Immature natural killer cell (primary cell): ENCODE measurements at regions not wholly inside any gene's neighbourhood (a gene's known extent, or its start where the extent isn't known, plus 50 kb on each side); places are given as distances from the start of the nearest gene placed in this dataset.
"Not testable (repeated sequence)": the region's sequence is repeated elsewhere in the genome, so short reads cannot be mapped to it uniquely, and the experiment has no call there.

Source experiments
- DNase-seq, 3 donors: peaks; one replicate each; pipeline ENCODE4 v3.0.0; 2022; ENCODE audit warnings: mixed read lengths in 1 of 3
- H3K27ac Mint-ChIP-seq, 6 donors: one replicate each; pipeline ENCODE4 v1.8.0; 2020; ENCODE audit warnings: mixed read lengths in 6 of 6, mild to moderate bottlenecking in 5 of 6, inconsistent platforms in 4 of 6, moderate library complexity in 3 of 6
- H3K27me3 Mint-ChIP-seq, 3 donors: one replicate each; pipeline ENCODE4 v1.8.0; 2020 to 2021; ENCODE audit warnings: low read depth in 3 of 3, mild to moderate bottlenecking in 3 of 3, mixed read lengths in 3 of 3, moderate library complexity in 3 of 3, inconsistent platforms in 1 of 3
- H3K36me3 Mint-ChIP-seq, 3 donors: one replicate each; pipeline ENCODE4 v1.8.0; 2020; ENCODE audit warnings: mixed read lengths in 3 of 3, inconsistent platforms in 2 of 3, mild to moderate bottlenecking in 2 of 3
- H3K4me1 Mint-ChIP-seq, 2 donors: one replicate each; pipeline ENCODE4 v1.8.0; 2020; ENCODE audit warnings: inconsistent platforms in 2 of 2, mild to moderate bottlenecking in 2 of 2, mixed read lengths in 2 of 2, moderate library complexity in 1 of 2
- H3K4me3 Mint-ChIP-seq, 5 donors: one replicate each; pipeline ENCODE4 v1.8.0; 2020; ENCODE audit warnings: mild to moderate bottlenecking in 5 of 5, mixed read lengths in 5 of 5, inconsistent platforms in 3 of 5, moderate library complexity in 3 of 5
- H3K9me3 Mint-ChIP-seq, 6 donors: one replicate each; pipeline ENCODE4 v1.8.0; 2020; ENCODE audit warnings: mild to moderate bottlenecking in 6 of 6, mixed read lengths in 6 of 6, inconsistent platforms in 4 of 6, moderate library complexity in 3 of 6

- Mint-ChIP-seq H3K27ac (no peak overlapping the region), H3K27me3 (no peaks in the 10 kb centered on the region), H3K36me3 (peaks cover 0 to 4% (median 0%) of the 10 kb centered on the region in 3 donors), H3K4me3 (no peak overlapping the region), H3K9me3 (peaks cover 16 to 44% (median 25%) of the 10 kb centered on the region in 6 donors), H3K4me1 (no peaks in the 10 kb centered on the region)
- DNase-seq, result no peak
Observed at GRCh38 chr7:137142376-137142775, 201.2 kb downstream of the PTN start.

- no peak for DNase-seq
- no peaks in the 10 kb centered on the region for H3K36me3 Mint-ChIP-seq
- peaks cover 0 to 1% (median 0%) of the 10 kb centered on the region in 3 donors for H3K27me3 Mint-ChIP-seq
- no peaks in the 10 kb centered on the region for H3K4me1 Mint-ChIP-seq
- no peak overlapping the region for H3K4me3 Mint-ChIP-seq
- peaks cover 15 to 44% (median 31%) of the 10 kb centered on the region in 6 donors for H3K9me3 Mint-ChIP-seq
- no peak overlapping the region for H3K27ac Mint-ChIP-seq
Observed at GRCh38 chr7:137135654-137136350, 207.7 kb downstream of the PTN start.

DNA sequence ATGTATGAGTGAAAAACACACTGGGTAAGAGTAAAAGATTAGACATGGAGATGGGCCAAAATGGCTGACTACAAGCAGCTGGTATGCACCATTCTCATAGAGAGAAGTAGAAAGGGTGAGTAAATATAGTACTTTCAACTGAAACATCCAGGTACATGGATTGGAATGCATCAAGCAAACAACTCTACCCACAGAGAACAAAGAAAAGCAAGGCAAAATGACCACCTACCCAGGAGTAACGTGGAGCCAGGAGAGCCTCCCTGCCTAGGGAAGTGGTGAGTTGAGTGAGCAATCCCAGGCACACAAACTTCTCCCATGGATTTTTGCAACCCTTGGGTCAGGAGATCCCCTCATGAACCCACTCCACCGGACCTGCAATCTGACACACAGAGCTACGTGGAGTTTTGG, 212.8 kb downstream of the PTN start:
- Mint-ChIP-seq H3K27me3 (no peaks in the 10 kb centered on the region), H3K4me3 (no peak overlapping the region), H3K36me3 (peaks cover 0 to 3% (median 0%) of the 10 kb centered on the region in 3 donors), H3K27ac (no peak overlapping the region), H3K9me3 (peaks cover 10 to 56% (median 39%) of the 10 kb centered on the region in 6 donors), H3K4me1 (no peaks in the 10 kb centered on the region)
- no peak for DNase-seq

- H3K27me3 Mint-ChIP-seq, result peaks cover 0 to 2% (median 0%) of the 10 kb centered on the region in 3 donors
- H3K9me3 Mint-ChIP-seq, result peaks cover 10 to 40% (median 27%) of the 10 kb centered on the region in 6 donors
- H3K4me1 Mint-ChIP-seq, result no peaks in the 10 kb centered on the region
- H3K4me3 Mint-ChIP-seq, result no peak overlapping the region
- H3K27ac Mint-ChIP-seq, result no peak overlapping the region
- peaks cover 0 to 3% (median 0%) of the 10 kb centered on the region in 3 donors for H3K36me3 Mint-ChIP-seq
- DNase-seq, result no peak
Observed at GRCh38 chr7:137129025-137129424, 214.5 kb downstream of the PTN start.

DNA sequence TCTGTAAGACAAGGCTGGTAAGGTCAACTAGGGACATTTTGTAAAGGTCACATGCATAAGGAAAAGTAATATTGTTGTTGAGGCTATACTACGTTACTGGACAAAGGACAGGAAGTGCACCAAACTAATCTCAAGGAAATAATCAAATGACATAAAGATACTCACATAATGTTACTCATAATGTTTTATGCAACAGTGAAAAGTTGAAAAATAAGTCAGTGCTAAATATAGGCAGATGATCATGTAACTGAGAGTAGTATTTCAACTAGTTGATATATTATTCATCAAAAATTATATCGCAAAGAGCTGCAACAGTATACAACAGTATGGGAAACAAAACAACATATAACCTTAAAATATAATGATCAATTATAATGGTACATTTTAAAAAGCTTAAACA, 215.7 kb downstream of the PTN start:
- Mint-ChIP-seq H3K36me3 (peaks cover 0 to 3% (median 0%) of the 10 kb centered on the region in 3 donors), H3K9me3 (peaks cover 7 to 35% (median 22%) of the 10 kb centered on the region in 6 donors), H3K4me3 (no peak overlapping the region), H3K4me1 (no peaks in the 10 kb centered on the region), H3K27me3 (peaks cover 0 to 2% (median 0%) of the 10 kb centered on the region in 3 donors), H3K27ac (no peak overlapping the region)
- no peak for DNase-seq

DNA sequence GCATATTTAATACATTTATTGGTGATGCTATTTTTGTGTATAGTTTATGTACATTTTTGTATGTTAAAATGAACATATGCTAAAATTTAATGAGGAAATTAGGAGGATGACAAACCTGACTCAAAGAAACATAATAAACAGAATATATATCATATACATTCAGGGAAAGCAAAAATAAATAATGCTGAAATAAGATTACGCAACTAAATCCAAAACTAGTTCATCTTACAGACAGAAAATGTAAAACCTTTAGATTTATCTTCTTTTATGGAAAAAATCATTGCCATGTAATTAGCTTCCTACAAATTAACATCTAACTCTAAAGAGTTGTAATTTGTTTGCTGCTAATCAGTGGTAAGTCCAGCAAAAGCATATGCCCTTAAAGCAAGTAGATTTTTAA, 216.5 kb downstream of the PTN start:
- Mint-ChIP-seq H3K36me3 (peaks cover 0 to 3% (median 0%) of the 10 kb centered on the region in 3 donors), H3K9me3 (peaks cover 7 to 37% (median 19%) of the 10 kb centered on the region in 6 donors), H3K27me3 (peaks cover 0 to 2% (median 0%) of the 10 kb centered on the region in 3 donors), H3K4me1 (no peaks in the 10 kb centered on the region), H3K27ac (no peak overlapping the region), H3K4me3 (no peak overlapping the region)
- DNase-seq, result no peak

DNA sequence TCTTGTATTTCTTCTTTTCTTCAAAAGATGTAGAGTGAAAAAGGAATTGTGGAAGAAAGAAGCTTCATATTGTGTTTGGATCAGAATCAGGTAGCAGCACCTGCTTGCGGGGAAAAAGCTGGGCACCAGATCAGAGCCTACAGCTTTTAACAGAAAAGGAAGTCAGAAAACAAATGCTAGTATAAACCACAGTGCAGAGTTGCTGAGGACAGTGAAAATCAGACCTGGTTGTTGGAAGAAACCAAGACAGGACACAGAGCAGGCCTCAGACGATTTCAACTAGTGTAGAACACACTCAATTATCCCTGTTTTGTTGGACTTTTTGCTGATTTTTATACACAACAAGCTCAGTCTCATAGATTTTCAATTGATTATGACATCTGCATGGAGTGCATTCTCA, 221.4 kb downstream of the PTN start:
- Mint-ChIP-seq H3K27ac (no peak overlapping the region), H3K9me3 (peaks cover 1 to 37% (median 26%) of the 10 kb centered on the region in 6 donors), H3K36me3 (no peaks in the 10 kb centered on the region), H3K4me3 (no peak overlapping the region), H3K27me3 (peaks cover 0 to 2% (median 0%) of the 10 kb centered on the region in 3 donors), H3K4me1 (no peaks in the 10 kb centered on the region)
- no peak for DNase-seq

DNA sequence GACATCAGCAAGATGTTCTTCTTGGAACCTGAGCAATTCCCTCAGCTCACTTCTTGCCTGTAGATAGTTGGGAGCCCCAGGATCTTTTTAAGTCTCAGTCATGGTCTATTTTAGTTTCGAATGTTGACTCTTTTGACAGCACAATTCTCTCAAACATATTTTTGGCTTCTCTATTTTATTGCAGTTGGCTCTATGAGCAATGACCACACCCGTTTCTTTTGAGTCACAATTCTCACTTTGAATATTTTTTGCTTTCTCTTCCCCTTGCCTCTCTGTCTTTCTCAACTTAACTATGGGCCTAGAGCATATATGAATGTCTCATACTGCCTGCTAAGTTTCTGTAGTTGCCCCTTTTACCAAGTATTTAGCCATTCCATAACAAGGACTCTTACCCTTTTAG, 222.8 kb downstream of the PTN start:
- H3K27me3 Mint-ChIP-seq, result peaks cover 0 to 2% (median 0%) of the 10 kb centered on the region in 3 donors
- no peaks in the 10 kb centered on the region for H3K36me3 Mint-ChIP-seq
- DNase-seq, result no peak
- H3K27ac Mint-ChIP-seq, result no peak overlapping the region
- H3K4me1 Mint-ChIP-seq, result no peaks in the 10 kb centered on the region
- H3K4me3 Mint-ChIP-seq, result no peak overlapping the region
- peaks cover 1 to 38% (median 26%) of the 10 kb centered on the region in 6 donors for H3K9me3 Mint-ChIP-seq

- H3K4me1 Mint-ChIP-seq, result no peaks in the 10 kb centered on the region
- H3K4me3 Mint-ChIP-seq, result no peak overlapping the region
- no peak for DNase-seq
- H3K9me3 Mint-ChIP-seq, result peaks cover 10 to 25% (median 15%) of the 10 kb centered on the region in 6 donors
- H3K27ac Mint-ChIP-seq, result no peak overlapping the region
- peaks cover 0 to 2% (median 0%) of the 10 kb centered on the region in 3 donors for H3K27me3 Mint-ChIP-seq
- H3K36me3 Mint-ChIP-seq, result no peaks in the 10 kb centered on the region
Observed at GRCh38 chr7:137110535-137110934, 233.0 kb downstream of the PTN start.

DNA sequence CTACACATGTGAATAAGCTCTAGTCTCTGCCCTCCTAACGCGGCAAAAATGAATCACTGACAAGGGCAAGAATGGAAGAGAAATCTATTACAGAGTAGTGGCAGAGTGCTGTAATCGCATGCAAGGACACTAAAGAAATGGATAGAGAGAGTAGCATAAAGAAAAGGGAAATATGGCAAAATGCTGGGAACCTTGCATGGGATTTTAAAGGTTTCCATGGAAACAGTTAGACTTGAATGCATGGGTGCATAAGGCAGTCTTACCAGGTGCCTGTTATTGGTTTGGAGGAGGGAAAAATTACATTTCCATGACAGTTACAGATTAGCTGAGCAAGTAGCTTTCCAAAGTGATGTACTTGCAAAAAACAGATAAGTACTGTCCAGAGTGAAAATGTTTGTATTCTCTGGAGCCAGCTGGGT, 233.4 kb downstream of the PTN start:
- no peak for DNase-seq
- H3K27ac Mint-ChIP-seq, result no peak overlapping the region
- no peaks in the 10 kb centered on the region for H3K4me1 Mint-ChIP-seq
- H3K27me3 Mint-ChIP-seq, result peaks cover 0 to 2% (median 0%) of the 10 kb centered on the region in 3 donors
- no peaks in the 10 kb centered on the region for H3K36me3 Mint-ChIP-seq
- H3K9me3 Mint-ChIP-seq, result peaks cover 12 to 27% (median 17%) of the 10 kb centered on the region in 6 donors
- H3K4me3 Mint-ChIP-seq, result no peak overlapping the region

DNA sequence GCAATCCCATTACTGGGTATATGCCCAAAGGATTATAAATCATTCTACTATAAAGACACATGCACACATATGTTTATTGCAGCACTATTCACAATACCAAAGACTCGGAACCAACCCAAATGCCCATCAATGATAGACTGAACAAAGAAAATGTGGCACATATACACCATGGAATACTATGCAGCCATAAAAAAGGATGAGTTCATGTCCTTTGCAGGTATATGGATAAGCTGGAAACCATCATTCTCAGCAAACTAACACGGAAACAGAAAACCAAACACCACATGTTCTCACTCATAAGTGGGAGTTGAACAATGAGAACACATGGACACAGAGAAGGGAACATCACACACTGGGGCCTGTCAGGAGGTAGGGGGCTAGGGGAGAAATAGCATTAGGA, 235.7 kb downstream of the PTN start:
- not testable (repeated sequence) for H3K27ac Mint-ChIP-seq, H3K36me3 Mint-ChIP-seq

GRCh38 chr7:137103526-137103925, 235.1 kb downstream of the CHRM2 start:
- not testable (repeated sequence) for DNase-seq, H3K27me3 Mint-ChIP-seq, H3K27ac Mint-ChIP-seq, H3K4me3 Mint-ChIP-seq, H3K4me1 Mint-ChIP-seq, H3K36me3 Mint-ChIP-seq
- H3K9me3 Mint-ChIP-seq, result peaks cover 14 to 57% (median 32%) of the 10 kb centered on the region in 6 donors

More for the DNA sequence above, 235.7 kb downstream of the PTN start:
- H3K27me3 Mint-ChIP-seq, H3K4me1 Mint-ChIP-seq, DNase-seq, H3K4me3 Mint-ChIP-seq: not testable (repeated sequence)
- H3K9me3 Mint-ChIP-seq, result peaks cover 14 to 36% (median 26%) of the 10 kb centered on the region in 6 donors

GRCh38 chr7:137097111-137097510, 228.7 kb downstream of the CHRM2 start:
- H3K4me1 Mint-ChIP-seq, result no peaks in the 10 kb centered on the region
- H3K27ac Mint-ChIP-seq, result no peak overlapping the region
- peaks cover 0 to 2% (median 0%) of the 10 kb centered on the region in 3 donors for H3K27me3 Mint-ChIP-seq
- H3K9me3 Mint-ChIP-seq, result peaks cover 13 to 73% (median 38%) of the 10 kb centered on the region in 6 donors
- H3K36me3 Mint-ChIP-seq, result no peaks in the 10 kb centered on the region
- no peak for DNase-seq
- H3K4me3 Mint-ChIP-seq, result no peak overlapping the region

GRCh38 chr7:137096607-137097006, 228.2 kb downstream of the CHRM2 start:
- H3K27ac Mint-ChIP-seq, result no peak overlapping the region
- H3K27me3 Mint-ChIP-seq, result peaks cover 0 to 2% (median 0%) of the 10 kb centered on the region in 3 donors
- DNase-seq, result no peak
- peaks cover 12 to 72% (median 35%) of the 10 kb centered on the region in 6 donors for H3K9me3 Mint-ChIP-seq
- no peaks in the 10 kb centered on the region for H3K36me3 Mint-ChIP-seq
- H3K4me1 Mint-ChIP-seq, result no peaks in the 10 kb centered on the region
- H3K4me3 Mint-ChIP-seq, result no peak overlapping the region
